HFF-Myc (cell line): ENCODE measurements at regions not wholly inside any gene's neighbourhood (a gene's known extent, or its start where the extent isn't known, plus 50 kb on each side); places are given as distances from the start of the nearest gene placed in this dataset.
"Not testable (repeated sequence)": the region's sequence is repeated elsewhere in the genome, so short reads cannot be mapped to it uniquely, and the experiment has no call there.

Experiments used
- DNase-seq: peaks from one replicate; pipeline ENCODE4 v3.0.0-alpha.2; 2011; ENCODE audit warnings: low read depth; ENCODE audit errors: extremely low read depth
- H3K4me3 ChIP-seq: replicated peaks from 2 replicates; pipeline ENCODE4 v1.5.1; 2011; ENCODE audit warnings: low read depth, mild to moderate bottlenecking, control low read depth, low read length
- TF ChIP-seq, protein P1 (sequence below): IDR thresholded peaks from 2 replicates; pipeline ENCODE4 v1.5.1; 2012; ENCODE audit warnings: mild to moderate bottlenecking, low read depth, low read length, control low read depth; ENCODE audit errors: missing control alignments

DNA sequence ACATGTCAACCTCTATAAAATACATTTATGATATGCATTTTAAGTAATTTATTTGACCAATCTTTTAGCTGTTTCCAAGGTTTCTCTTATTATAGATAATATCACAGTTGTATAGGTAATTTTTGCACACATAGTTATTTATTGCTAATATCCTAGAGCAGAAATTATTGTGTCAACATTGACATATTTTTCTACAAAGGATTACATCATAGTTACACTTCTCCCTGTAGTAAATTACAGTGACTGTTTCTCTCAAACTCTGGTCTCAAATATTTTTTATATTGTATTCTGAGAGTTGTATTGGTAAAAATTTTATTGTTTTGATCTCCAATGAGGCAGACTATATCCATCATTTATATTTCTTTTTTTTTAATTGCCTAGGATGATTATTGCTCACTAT is 714.4 kb upstream of the CDH6 start:
- TF ChIP-seq, protein P1, sequence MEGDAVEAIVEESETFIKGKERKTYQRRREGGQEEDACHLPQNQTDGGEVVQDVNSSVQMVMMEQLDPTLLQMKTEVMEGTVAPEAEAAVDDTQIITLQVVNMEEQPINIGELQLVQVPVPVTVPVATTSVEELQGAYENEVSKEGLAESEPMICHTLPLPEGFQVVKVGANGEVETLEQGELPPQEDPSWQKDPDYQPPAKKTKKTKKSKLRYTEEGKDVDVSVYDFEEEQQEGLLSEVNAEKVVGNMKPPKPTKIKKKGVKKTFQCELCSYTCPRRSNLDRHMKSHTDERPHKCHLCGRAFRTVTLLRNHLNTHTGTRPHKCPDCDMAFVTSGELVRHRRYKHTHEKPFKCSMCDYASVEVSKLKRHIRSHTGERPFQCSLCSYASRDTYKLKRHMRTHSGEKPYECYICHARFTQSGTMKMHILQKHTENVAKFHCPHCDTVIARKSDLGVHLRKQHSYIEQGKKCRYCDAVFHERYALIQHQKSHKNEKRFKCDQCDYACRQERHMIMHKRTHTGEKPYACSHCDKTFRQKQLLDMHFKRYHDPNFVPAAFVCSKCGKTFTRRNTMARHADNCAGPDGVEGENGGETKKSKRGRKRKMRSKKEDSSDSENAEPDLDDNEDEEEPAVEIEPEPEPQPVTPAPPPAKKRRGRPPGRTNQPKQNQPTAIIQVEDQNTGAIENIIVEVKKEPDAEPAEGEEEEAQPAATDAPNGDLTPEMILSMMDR, result no peak
- no peak for DNase-seq

DNA sequence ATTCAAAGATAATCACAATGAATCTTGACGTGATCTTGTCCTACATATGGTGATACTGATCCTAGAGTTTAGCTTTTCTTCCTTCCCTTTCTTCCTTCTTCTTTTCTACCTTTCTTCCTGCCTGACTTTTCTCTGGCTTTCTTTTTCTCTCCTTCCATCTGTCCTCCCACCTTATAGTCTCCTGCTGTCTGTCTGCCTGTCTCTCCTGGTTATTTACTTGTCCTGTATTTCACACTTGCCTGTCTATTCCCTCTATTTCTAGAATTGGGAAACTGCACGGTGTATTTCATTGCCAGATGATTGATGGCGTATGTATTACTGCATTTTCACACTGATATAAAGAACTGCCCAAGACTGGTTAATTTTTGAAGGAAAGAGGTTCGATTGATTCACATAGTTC is 718.1 kb upstream of the CDH6 start:
- no peak for DNase-seq
- no peak overlapping the region for H3K4me3 ChIP-seq
- TF ChIP-seq, protein P1, result no peak

More for the DNA sequence above, 714.4 kb upstream of the CDH6 start:
- no peak overlapping the region for H3K4me3 ChIP-seq

DNA sequence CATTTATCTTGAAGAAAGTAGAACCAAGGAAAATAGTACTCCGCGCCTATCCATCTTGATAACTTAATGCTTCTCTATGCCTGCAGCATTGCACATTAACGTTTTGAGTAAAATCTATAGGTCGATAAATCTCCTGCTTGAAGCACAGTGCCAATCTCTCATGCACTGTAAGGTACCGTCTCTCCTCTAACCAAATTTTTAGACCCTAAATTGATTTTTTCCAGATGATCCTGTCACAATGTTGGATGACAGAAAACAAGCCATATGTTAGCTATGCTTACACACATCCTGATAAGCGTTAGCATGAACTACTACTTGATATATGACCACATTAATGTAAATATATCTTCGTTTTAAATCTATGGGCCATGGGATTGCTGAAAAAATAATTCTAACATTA is 723.8 kb upstream of the CDH6 start:
- TF ChIP-seq, protein P1, result no peak
- DNase-seq, result no peak

DNA sequence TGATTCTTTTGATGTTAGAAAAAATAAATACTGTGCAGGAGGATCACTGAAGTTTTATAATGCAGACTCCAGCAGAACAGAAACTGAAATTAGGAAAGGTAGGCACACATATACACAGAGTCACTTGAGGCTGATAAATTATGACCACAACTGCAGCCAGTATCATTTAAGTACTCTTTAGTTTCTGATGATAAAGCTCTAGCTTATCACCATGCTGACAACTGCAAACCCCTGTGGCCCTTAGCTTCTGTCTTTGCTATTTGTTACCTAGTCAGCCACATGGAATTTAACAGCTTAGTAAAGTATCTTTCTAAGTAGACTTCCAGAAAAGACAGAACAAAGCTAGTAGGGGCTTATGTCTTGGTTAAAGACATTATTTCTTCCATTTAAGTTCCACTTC is 734.8 kb upstream of the CDH6 start:
- TF ChIP-seq, protein P1, result no peak
- no peak overlapping the region for H3K4me3 ChIP-seq
- no peak for DNase-seq

More for the DNA sequence above, 723.8 kb upstream of the CDH6 start:
- no peak overlapping the region for H3K4me3 ChIP-seq

DNA sequence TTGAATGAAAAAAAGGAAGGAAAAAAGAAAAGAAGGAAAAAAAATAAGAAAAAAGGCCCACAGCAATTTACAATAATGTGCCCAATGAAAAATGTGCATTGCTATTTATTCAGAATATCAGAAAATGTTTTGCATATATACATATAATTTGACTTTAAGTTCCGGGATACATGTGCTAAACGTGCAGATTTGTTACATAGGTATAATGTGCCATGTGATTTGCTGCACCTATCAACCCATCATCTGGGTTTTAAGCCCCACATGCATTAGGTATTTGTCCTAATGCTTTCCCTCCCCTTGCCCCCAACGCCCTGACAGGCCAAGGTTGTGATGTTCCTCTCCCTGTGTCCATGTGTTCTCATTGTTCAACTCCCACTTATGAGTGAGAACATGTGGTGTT is 738.0 kb upstream of the CDH6 start:
- not testable (repeated sequence) for DNase-seq

DNA sequence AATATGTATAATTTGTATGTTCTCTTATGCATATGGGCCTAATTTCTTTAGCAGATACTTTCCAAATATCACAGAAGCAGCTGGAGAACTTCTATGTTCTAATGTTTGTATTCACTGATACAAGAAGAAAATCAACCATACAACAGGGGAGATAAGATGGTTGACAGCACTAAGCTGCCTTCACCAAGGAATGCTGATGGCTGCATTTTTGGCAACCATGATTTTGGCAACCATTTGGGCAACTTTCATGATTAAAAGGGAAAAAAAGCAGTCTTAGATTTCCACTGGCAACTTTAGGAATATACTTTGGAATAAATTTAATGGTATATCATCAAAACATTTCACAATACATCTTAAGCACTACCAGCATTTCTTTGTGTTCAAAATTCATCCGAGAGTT is 740.3 kb upstream of the CDH6 start:
- no peak for DNase-seq
- H3K4me3 ChIP-seq, result no peak overlapping the region
- TF ChIP-seq, protein P1, result no peak

More for the DNA sequence above, 738.0 kb upstream of the CDH6 start:
- H3K4me3 ChIP-seq, result not testable (repeated sequence)

DNA sequence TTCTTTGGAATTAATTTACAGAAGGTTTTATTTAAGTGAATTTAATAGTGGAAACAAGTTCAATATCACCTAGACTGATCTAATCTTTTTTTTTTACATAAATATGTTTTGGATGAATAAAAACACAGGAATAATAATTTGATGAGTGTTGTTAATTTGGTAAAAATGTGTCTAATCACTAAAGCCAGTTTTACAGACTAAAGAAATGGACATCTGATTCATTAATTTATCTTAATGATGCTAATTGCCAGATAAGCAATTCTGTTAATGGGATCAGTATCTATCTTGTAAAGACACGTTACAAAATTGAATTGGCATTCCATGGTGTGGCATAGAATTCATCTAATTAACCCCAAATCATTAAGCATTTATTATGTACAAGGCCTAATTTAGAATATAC is 743.3 kb upstream of the CDH6 start:
- no peak for DNase-seq
- TF ChIP-seq, protein P1, result no peak
- no peak overlapping the region for H3K4me3 ChIP-seq
